ENCODE measurements at regions not wholly inside any gene's neighbourhood (a gene's known extent, or its start where the extent isn't known, plus 50 kb on each side); places are given as distances from the start of the nearest gene placed in this dataset.
"Not testable (repeated sequence)": the region's sequence is repeated elsewhere in the genome, so short reads cannot be mapped to it uniquely, and the experiment has no call there.

DNA sequence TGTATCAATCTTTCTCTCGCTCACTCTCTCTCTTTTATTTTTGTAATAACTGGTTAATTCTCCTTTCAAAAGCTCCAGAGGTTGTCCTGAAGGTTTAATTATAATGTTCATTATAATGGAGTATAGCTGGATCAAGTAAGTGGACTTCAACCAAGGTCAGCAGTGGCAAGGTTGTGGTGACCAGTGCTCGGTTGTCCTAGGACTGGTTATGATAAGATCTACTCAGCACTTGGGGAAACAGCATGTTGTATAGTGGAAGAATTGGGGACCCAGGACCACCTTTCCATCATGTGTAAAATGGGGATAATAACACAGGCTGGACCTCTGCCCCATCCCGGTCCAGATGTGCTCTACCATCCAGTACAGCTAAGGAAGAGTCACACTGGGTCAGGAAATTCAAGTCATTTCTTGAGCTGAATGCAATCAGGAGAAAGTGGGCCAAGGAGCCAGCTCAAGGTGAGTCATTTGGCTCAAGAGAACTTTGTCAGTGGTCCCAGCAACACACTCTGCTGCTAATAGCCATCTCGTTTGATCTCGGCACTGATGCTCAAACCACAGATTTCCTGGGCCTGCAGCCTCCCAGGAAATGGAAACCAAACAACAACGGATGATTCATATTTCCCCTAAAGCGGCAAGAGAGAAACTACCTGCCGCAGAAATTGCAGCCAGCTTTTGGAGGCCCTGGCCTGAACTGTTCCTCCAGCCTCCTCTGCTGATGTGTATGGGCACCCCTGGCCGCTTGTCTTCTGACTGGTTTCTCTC is 123.6 kb upstream of the RBPJ start:
- no peaks in the 10 kb centered on the region for H3K27me3 ChIP-seq (ENCODE audit: insufficient read depth, low read length)
- no peak overlapping the region for H3K27ac ChIP-seq (ENCODE audit: low read length)
- no peaks in the 10 kb centered on the region for H3K36me3 ChIP-seq (ENCODE audit: insufficient read depth, low read depth, low read length)
- H3K4me3 ChIP-seq (ENCODE audit: low read length) = no peak overlapping the region
- H3K9ac ChIP-seq (ENCODE audit: low read depth, low read length) = no peak overlapping the region
- no peaks in the 10 kb centered on the region for H3K4me1 ChIP-seq (ENCODE audit: insufficient read depth, low read length)
- no peaks in the 10 kb centered on the region for H3K9me3 ChIP-seq (ENCODE audit: insufficient read depth, low read depth, low read length)

- H3K9me3 ChIP-seq (ENCODE audit: insufficient read depth, low read depth, low read length); H3K4me1 ChIP-seq (ENCODE audit: insufficient read depth, low read length); H3K27me3 ChIP-seq (ENCODE audit: insufficient read depth, low read length); H3K9ac ChIP-seq (ENCODE audit: low read depth, low read length); H3K27ac ChIP-seq (ENCODE audit: low read length); H3K4me3 ChIP-seq (ENCODE audit: low read length); H3K36me3 ChIP-seq (ENCODE audit: insufficient read depth, low read depth, low read length): not testable (repeated sequence)
These were observed 121.9 kb upstream of the RBPJ start for GRCh38 chr4:26198931-26199330.

DNA sequence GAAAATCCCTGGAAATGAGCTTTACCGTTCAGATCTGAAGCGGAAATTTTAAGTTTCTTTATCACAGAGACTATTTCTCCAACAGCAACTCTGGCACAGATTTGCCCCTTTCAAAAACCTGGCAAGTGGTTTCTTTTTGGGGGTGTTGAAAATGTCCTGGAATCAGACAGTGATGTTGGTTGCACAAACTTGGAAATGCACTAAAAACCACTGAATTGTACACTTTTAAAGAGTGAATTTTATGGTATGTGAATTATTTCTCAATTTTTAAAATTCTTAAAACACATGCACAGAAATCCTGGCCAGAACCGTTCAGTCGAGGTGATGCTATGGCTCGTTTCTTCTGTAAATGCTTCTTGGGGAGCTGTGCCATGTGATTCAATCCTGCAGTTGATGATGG is 121.2 kb upstream of the RBPJ start:
- no peaks in the 10 kb centered on the region for H3K4me1 ChIP-seq (ENCODE audit: insufficient read depth, low read length)

DNA sequence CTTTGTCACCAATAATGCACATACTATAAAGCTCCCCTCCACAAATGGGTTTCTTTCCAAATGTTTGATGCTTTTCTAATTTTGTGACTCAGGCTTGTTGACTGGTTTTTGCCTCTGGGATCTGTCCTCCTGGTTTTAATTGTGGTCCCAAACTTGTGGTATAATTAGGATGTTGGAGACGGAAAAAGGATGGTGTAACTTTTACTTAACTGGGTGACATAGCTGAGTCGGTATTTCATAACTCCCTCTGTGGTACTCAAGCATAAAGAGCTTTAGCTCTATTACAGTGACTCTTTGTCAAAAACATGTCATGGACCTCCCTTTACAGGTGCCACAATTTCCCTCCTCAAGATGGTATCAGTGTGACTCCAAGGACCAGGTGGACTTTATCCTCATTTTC is 119.7 kb upstream of the RBPJ start:
- Histone ChIP-seq H3K9ac (ENCODE audit: low read depth, low read length) (no peak overlapping the region), H3K27me3 (ENCODE audit: insufficient read depth, low read length) (no peaks in the 10 kb centered on the region), H3K4me1 (ENCODE audit: insufficient read depth, low read length) (no peaks in the 10 kb centered on the region), H3K4me3 (ENCODE audit: low read length) (no peak overlapping the region), H3K27ac (ENCODE audit: low read length) (no peak overlapping the region), H3K36me3 (ENCODE audit: insufficient read depth, low read depth, low read length) (no peaks in the 10 kb centered on the region), H3K9me3 (ENCODE audit: insufficient read depth, low read depth, low read length) (no peaks in the 10 kb centered on the region)

More for the DNA sequence above, 121.2 kb upstream of the RBPJ start:
- Histone ChIP-seq H3K9me3 (ENCODE audit: insufficient read depth, low read depth, low read length) (no peaks in the 10 kb centered on the region), H3K36me3 (ENCODE audit: insufficient read depth, low read depth, low read length) (no peaks in the 10 kb centered on the region), H3K27ac (ENCODE audit: low read length) (no peak overlapping the region), H3K9ac (ENCODE audit: low read depth, low read length) (no peak overlapping the region), H3K4me3 (ENCODE audit: low read length) (no peak overlapping the region), H3K27me3 (ENCODE audit: insufficient read depth, low read length) (no peaks in the 10 kb centered on the region)

DNA sequence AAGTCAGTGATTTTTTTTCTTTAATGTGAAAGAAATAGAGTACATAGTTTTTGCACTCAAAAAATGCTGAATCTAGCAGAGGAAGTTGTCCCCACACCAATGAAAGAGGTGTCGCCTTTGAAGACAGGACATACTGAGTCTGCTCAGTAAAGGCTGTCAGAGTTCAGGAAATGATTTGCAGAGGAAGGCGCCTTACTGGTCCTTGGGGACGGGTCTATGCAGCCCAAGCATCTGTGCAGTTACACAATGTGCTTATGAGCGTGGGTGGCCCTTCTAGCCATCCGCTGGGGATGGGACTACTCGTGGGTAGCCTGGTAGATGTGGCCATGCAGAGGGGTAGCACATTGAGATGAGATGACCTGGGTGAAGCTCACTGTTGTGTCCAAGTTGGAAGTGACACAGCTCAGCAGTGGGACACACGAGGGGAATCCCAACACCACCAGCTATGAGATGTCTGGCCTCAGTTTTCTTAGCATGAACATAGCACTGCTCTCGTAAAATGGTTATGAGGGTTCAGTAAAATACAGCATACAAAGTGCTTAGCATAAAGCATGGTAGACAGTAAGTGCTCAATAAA is 116.5 kb upstream of the RBPJ start:
- no peaks in the 10 kb centered on the region for H3K9me3 ChIP-seq (ENCODE audit: insufficient read depth, low read depth, low read length)
- H3K9ac ChIP-seq (ENCODE audit: low read depth, low read length) = no peak overlapping the region
- H3K36me3 ChIP-seq (ENCODE audit: insufficient read depth, low read depth, low read length) = no peaks in the 10 kb centered on the region
- H3K4me3 ChIP-seq (ENCODE audit: low read length) = no peak overlapping the region
- H3K4me1 ChIP-seq (ENCODE audit: insufficient read depth, low read length) = 0 out of 2 replicates have a peak, but pooled peaks cover 4% of the 10 kb centered on the region
- H3K27ac ChIP-seq (ENCODE audit: low read length) = no peak overlapping the region
- H3K27me3 ChIP-seq (ENCODE audit: insufficient read depth, low read length) = no peaks in the 10 kb centered on the region

GRCh38 chr4:26204911-26205370 is 115.9 kb upstream of the RBPJ start:
- Histone ChIP-seq H3K27me3 (ENCODE audit: insufficient read depth, low read length) (no peaks in the 10 kb centered on the region), H3K27ac (ENCODE audit: low read length) (no peak overlapping the region), H3K4me3 (ENCODE audit: low read length) (no peak overlapping the region), H3K9ac (ENCODE audit: low read depth, low read length) (no peak overlapping the region), H3K36me3 (ENCODE audit: insufficient read depth, low read depth, low read length) (no peaks in the 10 kb centered on the region), H3K9me3 (ENCODE audit: insufficient read depth, low read depth, low read length) (no peaks in the 10 kb centered on the region), H3K4me1 (ENCODE audit: insufficient read depth, low read length) (0 out of 2 replicates have a peak, but pooled peaks cover 4% of the 10 kb centered on the region)

GRCh38 chr4:26206339-26206738 is 114.5 kb upstream of the RBPJ start:
- no peaks in the 10 kb centered on the region for H3K9me3 ChIP-seq (ENCODE audit: insufficient read depth, low read depth, low read length)
- H3K27ac ChIP-seq (ENCODE audit: low read length) = no peak overlapping the region
- H3K36me3 ChIP-seq (ENCODE audit: insufficient read depth, low read depth, low read length) = no peaks in the 10 kb centered on the region
- H3K4me3 ChIP-seq (ENCODE audit: low read length) = no peak overlapping the region
- no peak overlapping the region for H3K9ac ChIP-seq (ENCODE audit: low read depth, low read length)
- no peaks in the 10 kb centered on the region for H3K27me3 ChIP-seq (ENCODE audit: insufficient read depth, low read length)
- H3K4me1 ChIP-seq (ENCODE audit: insufficient read depth, low read length) = 0 out of 2 replicates have a peak, but pooled peaks cover 4% of the 10 kb centered on the region

- Histone ChIP-seq H3K4me1 (ENCODE audit: insufficient read depth, low read length) (0 out of 2 replicates have a peak, but pooled peaks cover 4% of the 10 kb centered on the region), H3K9me3 (ENCODE audit: insufficient read depth, low read depth, low read length) (no peaks in the 10 kb centered on the region), H3K27me3 (ENCODE audit: insufficient read depth, low read length) (no peaks in the 10 kb centered on the region), H3K27ac (ENCODE audit: low read length) (no peak overlapping the region), H3K9ac (ENCODE audit: low read depth, low read length) (no peak overlapping the region), H3K36me3 (ENCODE audit: insufficient read depth, low read depth, low read length) (no peaks in the 10 kb centered on the region), H3K4me3 (ENCODE audit: low read length) (no peak overlapping the region)
These were observed 113.8 kb upstream of the RBPJ start for GRCh38 chr4:26206999-26207398.

DNA sequence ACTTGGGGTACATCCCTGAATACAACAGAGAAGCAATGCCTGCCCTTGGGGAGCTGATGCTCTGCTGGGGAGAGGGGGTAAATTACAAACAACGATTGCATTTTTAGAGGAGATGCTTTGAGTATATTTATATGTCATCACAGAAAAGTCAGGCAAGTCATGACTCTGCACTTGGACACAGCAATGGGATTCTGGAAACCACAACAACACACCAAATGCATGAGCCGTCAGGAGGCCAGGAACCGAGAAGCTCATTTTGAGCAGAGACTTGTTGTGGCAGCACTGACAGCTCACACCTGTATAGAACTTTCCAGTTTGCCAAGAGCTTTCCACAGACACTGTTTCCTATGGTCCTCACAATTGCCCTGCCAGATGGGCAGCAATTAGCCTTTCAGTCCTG is 113.2 kb upstream of the RBPJ start:
- H3K9me3 ChIP-seq (ENCODE audit: insufficient read depth, low read depth, low read length) = no peaks in the 10 kb centered on the region
- no peak overlapping the region for H3K4me3 ChIP-seq (ENCODE audit: low read length)
- H3K27ac ChIP-seq (ENCODE audit: low read length) = no peak overlapping the region
- H3K4me1 ChIP-seq (ENCODE audit: insufficient read depth, low read length) = 0 out of 2 replicates have a peak, but pooled peaks cover 4% of the 10 kb centered on the region
- H3K27me3 ChIP-seq (ENCODE audit: insufficient read depth, low read length) = no peaks in the 10 kb centered on the region
- H3K36me3 ChIP-seq (ENCODE audit: insufficient read depth, low read depth, low read length) = no peaks in the 10 kb centered on the region
- H3K9ac ChIP-seq (ENCODE audit: low read depth, low read length) = no peak overlapping the region

- no peak overlapping the region for H3K27ac ChIP-seq (ENCODE audit: low read length)
- H3K27me3 ChIP-seq (ENCODE audit: insufficient read depth, low read length) = no peaks in the 10 kb centered on the region
- H3K9ac ChIP-seq (ENCODE audit: low read depth, low read length) = no peak overlapping the region
- 0 out of 2 replicates have a peak, but pooled peaks cover 4% of the 10 kb centered on the region for H3K4me1 ChIP-seq (ENCODE audit: insufficient read depth, low read length)
- no peaks in the 10 kb centered on the region for H3K36me3 ChIP-seq (ENCODE audit: insufficient read depth, low read depth, low read length)
- H3K9me3 ChIP-seq (ENCODE audit: insufficient read depth, low read depth, low read length) = no peaks in the 10 kb centered on the region
- H3K4me3 ChIP-seq (ENCODE audit: low read length) = no peak overlapping the region
These were observed 112.4 kb upstream of the RBPJ start for GRCh38 chr4:26208237-26208994.

- not testable (repeated sequence) for H3K27ac ChIP-seq (ENCODE audit: low read length); H3K27me3 ChIP-seq (ENCODE audit: insufficient read depth, low read length); H3K9me3 ChIP-seq (ENCODE audit: insufficient read depth, low read depth, low read length); H3K4me1 ChIP-seq (ENCODE audit: insufficient read depth, low read length); H3K36me3 ChIP-seq (ENCODE audit: insufficient read depth, low read depth, low read length); H3K4me3 ChIP-seq (ENCODE audit: low read length); H3K9ac ChIP-seq (ENCODE audit: low read depth, low read length)
These were observed 111.4 kb upstream of the RBPJ start for GRCh38 chr4:26209378-26209777.
